ENCODE measurements at regions not wholly inside any gene's neighbourhood (a gene's known extent, or its start where the extent isn't known, plus 50 kb on each side); places are given as distances from the start of the nearest gene placed in this dataset.

DNA sequence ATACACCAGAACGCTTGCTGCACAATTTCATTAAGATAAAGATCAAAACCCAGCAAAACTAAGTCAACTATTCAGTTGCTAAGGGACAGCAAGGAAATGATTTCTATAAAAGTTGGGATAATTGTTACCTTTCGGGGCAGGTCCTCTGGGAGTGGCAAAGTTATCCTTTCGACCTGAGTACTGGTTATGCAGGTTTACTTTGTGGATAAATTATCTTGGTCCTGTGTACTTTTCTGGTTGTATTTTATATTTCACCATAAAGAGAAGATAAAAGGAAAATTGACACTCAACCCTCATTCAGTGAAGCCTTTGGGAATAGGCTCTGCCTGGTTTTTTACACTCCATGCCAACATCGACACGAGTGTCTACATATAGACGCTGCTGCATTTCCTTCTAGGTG lies 146.5 kb downstream of the SYK start:
- peak; percentile 52 for DNase-seq

DNA sequence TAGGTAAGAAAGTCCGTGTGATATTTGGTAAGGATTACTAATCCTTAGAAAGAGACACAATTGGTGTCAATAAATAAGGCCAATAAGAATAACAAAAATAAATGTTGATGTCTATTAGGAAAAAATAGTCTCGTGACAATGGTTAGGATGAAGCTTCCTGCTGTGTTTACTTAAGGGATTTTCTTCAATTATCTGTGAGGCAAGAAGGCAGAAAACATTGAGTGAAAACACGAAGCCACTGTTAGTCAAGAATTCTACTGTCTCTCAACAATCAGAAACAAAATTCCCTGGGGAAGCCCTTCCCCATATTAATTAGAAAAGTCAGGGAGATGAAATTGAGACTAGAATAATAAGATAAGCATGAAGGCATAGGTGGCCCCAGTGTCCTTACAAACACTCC lies 149.0 kb downstream of the SYK start:
- no peak for DNase-seq

DNA sequence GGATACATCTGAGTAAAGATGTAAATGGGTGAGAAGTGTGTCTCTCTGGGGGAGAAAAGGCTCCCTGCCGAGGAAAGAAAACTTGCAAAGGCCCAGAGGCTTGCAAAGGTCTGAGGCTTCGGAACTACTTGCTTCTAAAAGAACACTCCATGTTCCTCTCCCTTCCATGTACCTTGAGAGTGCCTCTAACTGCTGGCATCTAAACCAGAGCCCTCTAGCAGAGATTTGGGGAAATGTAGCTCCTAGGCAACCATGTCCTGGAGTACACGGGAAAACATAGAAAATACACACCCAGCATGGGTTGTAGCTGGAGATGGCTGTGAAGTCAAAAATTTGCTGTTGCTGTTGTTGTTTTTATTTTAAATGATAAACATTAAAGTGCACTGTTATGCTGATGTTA lies 151.6 kb downstream of the SYK start:
- DNase-seq, result no peak

DNA sequence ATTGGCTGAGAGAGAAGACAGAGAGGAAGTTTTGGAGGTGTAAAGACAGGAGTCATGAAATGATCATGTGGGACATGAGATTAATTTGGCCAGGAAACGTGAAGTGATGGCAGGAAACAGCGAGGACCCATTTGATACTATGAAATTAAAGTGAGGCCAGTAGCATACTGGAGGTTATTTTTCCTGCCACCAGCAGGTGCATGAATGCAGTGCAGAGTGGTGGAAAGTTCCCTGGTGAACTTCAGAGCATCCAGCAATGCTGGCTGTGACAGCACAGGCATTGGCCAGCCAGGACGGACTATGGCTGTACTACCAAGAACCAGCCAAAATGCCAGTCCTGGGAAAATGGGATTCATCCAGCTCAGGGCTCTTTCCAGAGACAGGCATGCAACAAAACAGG lies 152.2 kb downstream of the SYK start:
- no peak for DNase-seq

DNA sequence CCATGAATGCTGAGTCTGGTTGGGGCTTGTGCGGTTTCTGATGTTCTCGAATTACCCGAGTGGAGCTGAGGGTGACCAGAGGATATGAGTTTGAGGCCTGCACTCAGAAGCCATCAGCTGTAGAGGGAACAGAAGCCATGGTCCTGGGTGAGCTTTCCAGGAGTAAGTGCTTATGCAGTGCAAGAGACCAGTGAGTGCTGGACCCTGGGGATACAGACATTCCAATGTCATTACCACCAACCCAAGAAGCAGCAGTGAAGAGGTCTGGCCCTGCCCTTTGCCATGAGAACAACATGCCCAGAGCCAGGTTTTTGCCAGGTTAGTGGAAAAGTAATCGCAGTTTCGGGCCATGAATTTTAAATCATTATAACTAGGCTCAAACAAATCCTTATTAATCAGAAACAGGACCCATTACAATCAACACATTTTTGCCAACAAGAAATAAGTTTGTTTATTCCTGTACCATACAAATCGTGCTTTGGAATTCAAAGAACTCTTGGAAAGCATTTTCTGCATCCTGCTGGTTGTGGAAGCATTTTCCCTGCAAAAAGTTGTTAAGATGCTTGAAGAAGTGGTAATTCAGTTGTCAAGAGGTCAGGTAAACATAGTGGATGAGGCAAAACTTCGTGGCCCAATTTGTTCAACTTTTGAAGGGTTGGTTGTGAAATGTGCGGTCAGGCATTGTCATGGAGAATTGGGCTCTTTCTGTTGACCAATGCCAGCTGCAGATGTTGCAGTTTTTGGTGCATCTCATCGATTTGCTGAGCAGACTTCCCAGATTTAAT lies 154.6 kb downstream of the SYK start:
- no peak for DNase-seq

DNA sequence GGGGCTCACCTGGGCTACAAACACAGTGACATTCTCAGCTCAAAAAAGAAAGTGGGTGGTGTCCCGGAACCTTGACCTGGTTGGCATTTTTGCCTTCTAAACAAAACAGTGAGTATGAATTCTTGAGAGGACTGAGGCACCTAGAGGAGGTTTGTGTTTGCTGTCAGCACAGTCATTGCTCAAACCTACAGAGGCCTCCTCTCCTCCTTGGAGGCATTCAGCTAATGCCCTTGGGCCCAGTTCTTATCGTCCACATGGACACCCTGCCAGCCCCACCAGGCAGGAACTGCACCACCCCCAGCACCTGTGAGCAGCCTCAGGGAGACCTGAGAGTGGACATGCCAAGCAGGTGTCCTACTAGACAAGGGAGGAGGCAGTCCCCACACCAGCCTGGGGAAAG lies 156.7 kb downstream of the SYK start:
- DNase-seq, result no peak

DNA sequence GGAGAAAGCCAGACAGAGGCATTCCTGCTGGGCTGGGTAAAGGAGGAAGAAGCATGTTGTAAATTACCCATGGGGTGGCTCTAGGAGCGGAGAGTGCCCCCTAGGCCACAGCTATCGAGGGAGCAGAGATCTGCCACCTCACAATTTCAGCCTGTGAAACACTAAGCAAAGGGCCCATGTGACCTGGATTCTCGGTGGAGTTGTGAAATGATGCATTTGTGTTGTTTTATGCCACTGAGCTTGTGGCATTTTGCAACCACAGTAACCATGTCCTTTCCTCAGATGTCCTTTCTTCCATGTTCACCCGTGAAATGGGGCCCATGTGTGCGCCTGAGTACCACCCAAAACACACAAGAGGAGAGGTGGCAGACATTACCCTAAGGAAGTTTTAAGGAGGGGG lies 159.3 kb downstream of the SYK start:
- no peak for DNase-seq

DNA sequence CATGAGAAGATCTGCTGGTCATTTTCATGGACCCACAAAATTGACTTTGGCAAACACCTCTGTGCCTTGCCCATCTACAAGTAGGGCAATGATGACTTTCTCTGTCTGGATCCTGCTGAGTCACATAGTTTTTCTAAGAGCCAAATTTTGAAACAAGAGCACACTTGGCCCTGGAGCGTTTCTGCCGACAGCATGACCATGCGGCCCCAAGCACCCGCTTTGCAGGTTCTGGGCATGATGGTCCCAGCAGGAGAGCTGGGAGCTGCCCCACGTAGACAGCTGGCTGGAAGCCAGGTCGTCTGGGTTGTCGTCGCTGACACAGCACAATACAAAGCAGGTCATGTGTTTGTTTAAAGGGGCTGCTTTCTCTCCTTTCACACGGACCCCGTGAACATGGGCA lies 159.8 kb downstream of the SYK start:
- DNase-seq, result no peak

DNA sequence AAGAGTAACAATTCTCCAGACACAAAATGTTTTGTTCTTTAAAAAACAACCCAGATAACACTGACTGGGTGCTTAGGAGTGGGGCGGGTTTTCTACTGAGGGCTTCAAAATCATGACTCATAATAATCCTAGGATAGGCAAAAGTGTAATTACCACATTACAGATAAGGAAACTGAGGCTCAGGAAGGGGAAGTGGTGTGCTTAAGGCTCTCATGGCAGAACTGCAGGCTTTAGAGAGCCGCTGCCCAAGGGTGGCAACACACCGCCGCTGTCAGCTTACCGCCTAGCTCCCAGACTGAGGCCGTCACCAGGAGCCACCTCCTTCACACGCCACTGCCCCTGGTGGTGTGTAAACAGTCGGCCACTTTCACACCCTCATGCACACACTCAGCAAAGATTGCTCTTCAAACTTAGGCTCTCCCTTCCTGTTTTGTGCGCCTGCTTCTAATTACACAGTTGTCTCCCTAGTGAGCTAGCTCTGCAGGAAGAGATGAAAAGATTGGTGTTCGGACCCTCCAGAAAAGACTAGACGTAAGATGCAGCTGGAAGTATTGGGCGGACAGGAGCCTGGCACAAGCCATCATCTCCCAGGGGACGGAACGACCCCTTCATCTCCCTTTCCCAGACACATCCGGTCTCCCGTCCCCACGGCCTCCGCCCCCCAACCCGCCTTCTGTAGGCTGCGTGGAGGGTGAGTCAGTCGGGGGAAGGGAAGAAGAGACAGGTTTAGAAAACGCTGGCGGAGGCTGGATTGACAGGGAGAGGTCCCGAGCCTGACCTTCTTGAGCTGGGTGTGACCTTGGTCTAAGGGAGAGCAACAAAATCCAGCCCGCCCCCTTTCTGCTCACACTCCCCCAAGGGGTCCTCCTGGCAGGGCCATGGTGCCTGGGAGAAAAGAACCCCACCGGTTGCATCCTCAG lies 162.7 kb downstream of the SYK start:
- peak; percentile 72 for DNase-seq

DNA sequence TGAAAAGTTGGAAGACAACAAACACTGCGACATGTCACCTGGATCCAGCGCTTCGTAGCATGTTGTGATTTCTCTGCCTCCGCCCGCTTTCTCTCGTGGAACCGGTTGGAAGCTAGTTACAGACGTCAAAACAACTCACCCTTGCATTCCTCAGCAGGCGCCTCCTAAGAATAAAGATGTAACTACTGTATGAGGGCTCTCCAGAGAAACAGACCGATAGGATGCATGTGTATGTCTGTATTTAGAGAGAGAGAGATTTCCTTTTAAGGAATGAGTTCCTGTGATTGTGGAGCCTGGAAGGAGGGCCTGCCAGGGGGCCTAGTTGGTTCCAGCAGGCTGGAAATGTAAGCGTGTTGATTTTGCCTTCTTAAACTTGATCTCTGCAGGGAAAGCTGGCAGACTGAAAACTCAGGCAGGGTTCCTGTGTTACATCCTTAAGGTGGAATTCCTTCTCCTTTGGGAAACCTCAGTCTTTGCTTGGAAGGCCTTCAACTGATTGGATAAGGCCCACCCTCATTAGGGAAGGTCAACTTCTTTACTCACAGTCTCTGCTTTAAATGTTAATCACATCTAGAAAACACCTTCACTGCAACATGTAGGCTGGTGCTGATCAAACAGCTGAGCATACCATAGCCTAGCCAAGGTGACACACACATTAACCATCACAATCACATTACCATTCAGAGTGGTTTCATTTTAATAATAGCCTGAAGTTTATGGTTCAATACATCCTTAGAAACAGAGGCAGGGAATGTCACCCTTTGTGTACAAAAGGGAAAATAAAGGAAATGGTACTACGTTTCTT lies 163.8 kb downstream of the SYK start:
- no peak for DNase-seq

DNA sequence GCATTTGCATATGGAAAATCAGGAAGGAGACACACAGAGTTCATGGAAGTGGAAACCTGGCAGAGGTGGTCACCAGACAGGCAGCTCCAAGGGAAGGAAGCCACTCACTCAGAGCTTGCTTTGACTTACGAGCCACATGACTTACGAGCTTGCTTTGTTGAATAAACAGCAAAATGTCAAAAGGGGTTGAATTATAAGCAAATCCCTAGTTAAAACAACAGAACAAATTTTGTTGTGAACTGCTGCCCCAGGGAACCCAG lies 164.3 kb downstream of the SYK start:
- DNase-seq, result no peak

DNA sequence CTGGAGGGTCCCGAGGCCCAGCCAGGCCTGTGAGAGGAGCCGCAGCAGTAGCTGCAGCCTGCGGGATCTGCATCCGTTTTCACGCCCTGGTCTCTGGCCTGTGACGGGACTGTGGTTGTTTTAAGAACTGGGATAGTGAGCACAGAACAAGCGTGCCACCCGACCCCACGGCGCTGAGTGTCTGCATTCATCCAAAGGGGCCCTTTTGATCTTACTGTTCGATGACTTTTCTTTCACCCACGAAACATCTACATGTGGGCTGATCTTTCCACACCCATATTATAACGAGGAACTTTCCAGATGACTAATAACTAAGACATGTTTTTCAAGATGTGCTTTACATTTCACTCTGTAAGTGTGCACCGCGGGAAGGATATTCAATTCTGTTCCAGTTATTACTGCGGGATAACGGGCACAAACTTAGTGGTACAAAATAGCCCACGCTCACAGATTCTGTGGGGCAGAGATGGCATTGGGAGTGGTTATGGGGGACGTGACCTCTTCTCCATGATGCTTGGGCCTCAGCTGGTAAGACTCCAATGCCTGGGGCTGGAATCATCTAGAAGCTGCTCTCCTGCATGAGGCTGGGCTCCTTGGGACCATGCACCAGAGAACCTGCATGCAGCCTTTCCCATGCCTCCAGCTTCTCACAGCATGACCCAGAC lies 165.0 kb downstream of the SYK start:
- DNase-seq, result no peak

DNA sequence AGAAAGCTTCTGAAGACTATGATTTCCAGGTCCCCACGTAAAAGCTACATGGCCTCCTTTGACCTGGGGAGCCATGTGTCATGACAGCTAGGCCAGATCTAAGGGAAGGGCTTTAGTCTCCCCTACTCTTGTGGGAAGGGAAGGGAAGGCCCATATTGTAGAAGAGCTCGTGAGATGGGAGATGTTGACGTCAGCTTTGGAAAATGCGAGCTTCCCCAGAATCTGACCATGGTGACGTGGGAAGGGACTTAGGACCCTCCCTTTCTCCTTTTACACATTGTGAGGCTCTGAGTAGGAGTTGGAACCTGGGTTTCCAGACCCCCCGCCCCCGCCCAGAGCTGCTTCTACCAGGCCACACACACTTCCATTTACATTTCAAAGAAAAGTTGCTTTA lies 165.5 kb downstream of the SYK start:
- DNase-seq, result no peak

DNA sequence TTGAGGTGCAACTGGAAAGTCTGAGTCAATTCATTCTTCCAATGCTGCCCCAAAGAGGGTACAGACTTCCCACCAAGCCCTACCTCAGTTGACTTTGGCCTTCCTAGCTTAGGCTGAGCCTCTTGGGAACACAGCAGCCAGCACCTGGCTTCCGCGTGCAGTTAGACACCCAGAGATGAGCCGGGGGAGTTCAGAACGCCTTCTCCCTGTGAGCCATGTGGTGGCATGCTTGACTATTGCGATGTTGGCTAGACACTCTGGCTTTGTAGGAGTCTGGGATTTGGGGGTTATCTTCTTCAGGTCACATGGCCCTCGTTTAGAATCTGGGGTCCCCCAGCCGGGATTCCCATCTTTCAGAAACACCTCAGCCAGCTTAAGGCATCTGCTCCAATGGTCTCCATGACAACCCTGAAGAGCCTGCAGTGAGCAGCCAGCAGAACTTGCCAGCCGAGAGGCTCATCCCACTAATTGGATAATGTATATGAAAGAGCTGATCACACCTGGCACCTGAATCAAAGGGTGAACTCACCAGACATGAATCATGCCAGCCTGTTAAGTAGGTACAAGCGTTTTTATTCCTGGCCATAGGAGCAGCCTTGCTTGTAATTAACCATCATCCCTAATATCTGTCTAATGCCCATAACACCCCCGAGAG lies 167.5 kb downstream of the SYK start:
- peak; percentile 72 for DNase-seq

DNA sequence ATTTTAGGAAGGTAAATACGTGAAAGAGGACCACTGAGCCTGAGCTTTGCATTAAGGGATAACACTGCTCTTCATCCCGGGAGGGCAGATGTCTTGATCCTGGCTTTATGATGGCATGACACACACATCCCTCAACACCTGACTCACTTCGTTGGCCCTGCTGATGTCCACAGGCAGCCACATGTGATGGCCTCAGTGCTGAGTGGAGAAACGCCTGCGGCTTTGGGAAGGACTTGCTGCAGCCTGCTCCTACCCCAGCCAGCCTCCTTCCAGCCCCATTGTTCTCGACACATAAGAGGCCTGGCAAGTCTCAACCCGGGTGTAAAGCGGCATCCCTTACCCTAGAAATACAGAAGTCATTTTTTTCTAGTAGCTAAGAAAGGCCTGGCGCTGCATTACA lies 169.0 kb downstream of the SYK start:
- DNase-seq, result no peak

DNA sequence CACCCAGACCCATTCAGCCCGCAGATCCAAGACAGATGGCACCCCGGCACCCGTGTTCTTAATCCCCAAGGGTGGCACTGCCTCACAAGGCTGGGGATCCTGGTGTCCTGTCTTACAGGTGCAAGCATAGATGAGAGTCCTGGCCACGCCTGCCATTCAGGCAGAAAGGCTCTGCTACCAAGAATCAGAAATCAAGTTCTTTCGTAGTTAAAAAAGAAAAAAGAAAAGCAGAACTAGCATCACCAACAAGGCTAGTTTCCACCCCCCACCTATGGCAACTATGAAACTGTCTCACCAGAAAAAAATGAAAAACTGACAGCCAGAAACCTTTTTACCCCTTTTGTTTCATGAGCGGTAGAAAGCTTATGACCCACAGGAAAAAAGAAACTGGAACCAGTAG lies 170.4 kb downstream of the SYK start:
- no peak for DNase-seq

DNA sequence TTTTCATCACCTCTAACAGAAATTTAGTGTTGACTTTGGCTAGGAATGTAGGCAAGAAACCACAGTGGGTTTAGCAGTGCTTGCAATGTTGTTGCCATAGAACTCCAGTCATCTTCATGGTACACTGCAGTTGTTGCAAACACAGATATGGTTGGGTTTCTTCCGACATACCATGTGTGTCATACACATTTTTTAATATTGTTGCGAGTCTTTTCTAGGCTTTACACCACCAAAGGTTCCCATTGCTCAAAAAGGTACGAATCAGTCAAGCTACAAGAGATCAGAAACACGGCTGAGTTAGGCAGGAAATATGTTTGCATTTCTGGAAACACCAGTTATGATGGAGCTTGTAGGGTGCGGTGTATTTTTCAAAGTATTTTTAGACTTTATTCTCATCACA lies 172.4 kb downstream of the SYK start:
- DNase-seq, result no peak

DNA sequence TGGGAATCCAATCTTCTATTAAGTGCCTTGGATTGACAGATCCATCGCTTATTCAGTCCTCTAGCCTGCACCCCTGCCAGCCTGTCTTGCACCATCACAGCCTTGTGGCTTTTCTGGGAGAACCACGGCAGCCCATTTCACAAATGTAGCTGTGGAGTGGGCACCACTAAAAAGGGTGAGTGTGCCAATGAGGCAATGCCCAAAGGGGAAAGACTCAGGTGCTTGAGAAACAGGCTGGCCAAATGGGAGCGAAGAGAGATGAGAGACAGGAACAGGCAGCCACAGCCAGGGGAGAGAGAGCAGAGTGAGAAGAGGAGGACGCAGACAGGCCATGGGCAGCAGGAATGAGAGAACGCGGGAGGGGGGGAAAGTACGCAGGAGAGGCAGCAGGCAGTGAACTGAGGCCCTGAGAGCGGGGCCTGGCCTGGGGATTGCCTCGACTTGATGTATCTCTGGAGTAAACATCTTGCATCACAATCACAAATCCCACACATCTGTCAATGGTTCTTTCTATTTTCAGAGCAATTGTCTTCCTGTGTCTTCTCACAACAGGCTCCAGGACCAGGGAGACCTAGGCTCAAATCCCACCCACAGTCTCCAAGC lies 173.1 kb downstream of the SYK start:
- no peak for DNase-seq

DNA sequence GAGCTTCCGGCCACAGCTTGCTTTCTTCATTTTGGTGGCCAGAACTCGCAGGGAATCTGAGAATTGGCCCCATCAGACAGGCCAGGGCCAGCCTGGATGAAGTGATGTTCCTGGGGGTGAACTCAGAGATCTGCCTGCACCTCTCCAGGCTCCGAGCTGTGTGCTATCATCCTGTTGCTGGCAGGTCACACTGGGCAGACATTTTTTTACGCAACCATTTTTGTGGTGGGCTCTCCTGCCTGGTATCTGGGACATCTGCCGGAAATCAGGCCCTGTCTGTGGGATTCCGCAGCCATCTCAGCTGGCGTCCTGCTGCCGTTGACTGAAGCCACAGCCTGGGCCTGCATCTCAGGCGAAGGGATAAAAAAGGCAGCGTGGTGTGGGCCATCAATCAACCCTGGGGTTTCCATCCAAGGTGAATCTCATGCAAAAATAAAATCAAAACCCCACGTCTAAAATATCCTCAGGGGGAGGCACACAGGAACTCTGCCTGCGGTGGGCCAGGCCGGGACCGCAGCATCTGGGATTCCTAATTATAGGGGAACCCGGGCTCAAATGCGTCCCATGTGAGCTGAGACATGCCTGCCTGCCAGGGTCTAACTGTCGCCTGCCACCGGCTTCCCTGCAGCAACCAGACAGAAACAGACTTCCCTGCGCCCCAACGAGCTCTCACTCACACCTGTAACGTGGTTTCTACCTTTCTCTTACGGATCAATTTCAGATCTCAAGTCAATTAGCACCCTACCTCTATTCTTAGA lies 174.3 kb downstream of the SYK start:
- DNase-seq, result no peak

DNA sequence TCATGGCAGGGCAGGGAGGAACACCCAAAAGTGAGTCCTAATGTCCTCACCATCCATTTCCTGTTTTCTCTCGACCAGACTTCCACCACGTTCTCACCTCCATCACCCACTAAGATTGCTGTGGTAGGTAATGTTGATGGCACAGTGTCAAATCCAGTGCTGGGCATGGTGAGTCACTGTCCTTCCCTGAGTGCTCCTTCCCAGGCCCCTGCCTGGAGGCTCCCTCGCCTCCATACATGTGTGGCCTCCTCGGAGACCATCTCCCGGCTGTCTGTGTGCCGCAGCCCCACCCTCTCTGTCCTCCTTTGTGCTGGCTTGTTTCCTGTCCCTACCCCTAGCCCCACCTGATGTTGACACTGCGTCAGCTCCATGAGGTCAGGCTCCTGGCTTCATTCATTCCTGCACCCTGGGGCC lies 177.5 kb downstream of the SYK start:
- no peak for DNase-seq

DNA sequence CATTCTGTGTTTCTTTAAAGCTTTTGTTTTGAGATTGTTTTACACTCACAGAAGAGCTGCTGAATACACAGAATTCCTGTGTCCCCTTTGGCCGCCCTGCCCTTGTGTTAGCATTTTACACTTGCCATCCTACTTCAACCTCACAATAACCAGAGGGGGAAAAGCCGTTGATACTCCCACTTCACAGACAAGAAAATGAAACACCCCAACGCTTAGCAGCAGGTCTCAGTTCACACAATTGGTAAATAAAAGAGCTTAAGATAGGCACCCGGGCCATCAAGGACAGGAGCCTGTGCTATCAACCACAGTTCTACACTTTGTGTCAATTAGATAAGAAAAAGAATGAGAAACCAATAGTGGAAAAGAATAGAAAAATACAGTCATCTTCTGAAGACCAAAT lies 178.0 kb downstream of the SYK start:
- DNase-seq, result no peak
